Pancreas (tissue), 10 donors: ENCODE measurements at regions not wholly inside any gene's neighbourhood (a gene's known extent, or its start where the extent isn't known, plus 50 kb on each side); places are given as distances from the start of the nearest gene placed in this dataset.

Source experiments
- ATAC-seq, 4 donors: fragments of 200-7000 bp; cut with Tn5 transposase; one replicate each; pipeline versions ENCODE4 v1.8.0 to v1.9.1; 2020; ENCODE audit warnings: mild to moderate bottlenecking in 4 of 4, moderate library complexity in 4 of 4
- DNase-seq, 6 donors: peaks; one replicate each; pipeline ENCODE4 v3.0.0-alpha.2; 2020
- FAIRE-seq: peaks from 2 replicates; lab custom pipeline; 2012; peaks lifted over from hg19 to GRCh38; lab: Jason Lieb, UNC
- H3K27ac ChIP-seq, 4 donors: fragments of 200-600 bp; sonication (generic); 1 replicate in 3 of 4; 2 replicates in 1 of 4; pipeline versions ENCODE4 v1.5.0 to v1.8.0; 2020
- H3K27me3 ChIP-seq, 4 donors: fragments of 200-600 bp; one replicate each; pipeline ENCODE4 v1.8.0; 2021
- H3K36me3 ChIP-seq, 3 donors: fragments of 200-600 bp; sonication (generic) in 1 of 3; one replicate each; pipeline versions ENCODE4 v1.5.0 to v1.8.0; 2020 to 2021
- H3K4me1 ChIP-seq, 3 donors: fragments of 200-600 bp; one replicate each; pipeline ENCODE4 v1.8.0; 2021
- H3K4me3 ChIP-seq, 4 donors: fragments of 200-600 bp; sonication (generic) in 2 of 4; one replicate each; pipeline versions ENCODE4 v1.5.0 to v1.8.0; 2020 to 2021
- H3K9me3 ChIP-seq, 4 donors: fragments of 200-600 bp; one replicate each; pipeline ENCODE4 v1.8.0; 2021
- CTCF ChIP-seq, 4 donors: fragments of 200-600 bp; sonication (generic) in 3 of 4; IDR thresholded peaks; one replicate each; pipeline versions ENCODE4 v1.5.0 to v1.8.0; 2021; ENCODE audit warnings: antibody characterized with exemption in 4 of 4
- WGBS, 2 donors: extraction: QIAGEN DNeasy Blood & Tissue Kit; methylation state at CpG; one replicate each; pipeline ENCODE4 v1.1.7; 2013; 5-methylcytosine and 5-hydroxymethylcytosine counted together
- intact Hi-C, 3 donors: fragments of 100-400 bp; cut with DNase I; formaldehyde crosslinking; loops; one replicate each; pipeline versions ENCODE4 v1.11.1 to v1.14.2; 2022
- donor health status: healthy with polysubstance abuse.
- donor health status: DM: no; HTN: no; CAD: no; lungs with moderate emphysema.
- donor health status: DM: no; HTN: no; CAD: no.
- donor health status: control.
- donor health status: control.
- donor health status: Bipolar disorder and iron deficiency.
- donor health status: DM: yes; HTN: yes; CAD: no.
- donor health status: DM: no; HTN: no; CAD: no.
- donor health status: DM: no; HTN: no; CAD: no.
- donor health status: DM: yes; HTN: yes; CAD: no.

GRCh38 chr7:16035392-16035791, 348.9 kb upstream of the MEOX2 start:
- Histone ChIP-seq H3K27me3 (peaks cover 0 to 5% (median 0%) of the 10 kb centered on the region in 4 donors), H3K9me3 (no peaks in the 10 kb centered on the region), H3K4me3 (no peak overlapping the region), H3K36me3 (no peaks in the 10 kb centered on the region), H3K27ac (no peak overlapping the region), H3K4me1 (no peaks in the 10 kb centered on the region)
- no peak for ATAC-seq
- DNase-seq: no peak
- TF ChIP-seq CTCF (IDR thresholded peaks at IDR 0.05): no peak
- no peak for FAIRE-seq
- intact Hi-C loops: no loop called here
- 53 to 66% methylated on average over 1 of the region's 1 CpG for WGBS, 2 donors

GRCh38 chr7:16034866-16035265, 348.4 kb upstream of the MEOX2 start:
- FAIRE-seq (no peak), DNase-seq (no peak), ATAC-seq (no peak)
- H3K4me1 ChIP-seq: no peaks in the 10 kb centered on the region
- no peaks in the 10 kb centered on the region for H3K36me3 ChIP-seq
- WGBS, 2 donors: 94% methylated on average over 1 of the region's 1 CpG
- H3K27ac ChIP-seq: no peak overlapping the region
- TF ChIP-seq CTCF (IDR thresholded peaks at IDR 0.05): no peak
- H3K4me3 ChIP-seq: no peak overlapping the region
- peaks cover 0 to 5% (median 0%) of the 10 kb centered on the region in 4 donors for H3K27me3 ChIP-seq
- H3K9me3 ChIP-seq: no peaks in the 10 kb centered on the region
- intact Hi-C loops: no loop called here

- H3K27me3 ChIP-seq: peaks cover 0 to 5% (median 0%) of the 10 kb centered on the region in 4 donors
- TF ChIP-seq CTCF (IDR thresholded peaks at IDR 0.05): no peak
- FAIRE-seq: no peak
- DNase-seq: no peak
- H3K4me3 ChIP-seq: no peak overlapping the region
- no peaks in the 10 kb centered on the region for H3K4me1 ChIP-seq
- H3K27ac ChIP-seq: no peak overlapping the region
- H3K9me3 ChIP-seq: no peaks in the 10 kb centered on the region
- intact Hi-C loops: no loop called here
- WGBS, 2 donors: 79 to 84% methylated on average over 2 of the region's 2 CpGs
- ATAC-seq: no peak
- no peaks in the 10 kb centered on the region for H3K36me3 ChIP-seq
Observed at GRCh38 chr7:16034353-16034752, 347.9 kb upstream of the MEOX2 start.

GRCh38 chr7:16033233-16033632, 346.8 kb upstream of the MEOX2 start:
- Histone ChIP-seq H3K9me3 (no peaks in the 10 kb centered on the region), H3K36me3 (no peaks in the 10 kb centered on the region), H3K4me1 (no peaks in the 10 kb centered on the region), H3K27me3 (peaks cover 0 to 5% (median 0%) of the 10 kb centered on the region in 4 donors), H3K27ac (no peak overlapping the region), H3K4me3 (no peak overlapping the region)
- no peak for FAIRE-seq
- no peak for TF ChIP-seq CTCF (IDR thresholded peaks at IDR 0.05)
- ATAC-seq: no peak
- 67 to 71% methylated on average over 2 of the region's 2 CpGs for WGBS, 2 donors
- intact Hi-C loops: no loop called here
- DNase-seq: no peak

- no peak for TF ChIP-seq CTCF (IDR thresholded peaks at IDR 0.05)
- no peaks in the 10 kb centered on the region for H3K9me3 ChIP-seq
- no peaks in the 10 kb centered on the region for H3K4me1 ChIP-seq
- 63 to 69% methylated on average over 5 of the region's 5 CpGs for WGBS, 2 donors
- no peak overlapping the region for H3K4me3 ChIP-seq
- intact Hi-C loops: no loop called here
- no peak overlapping the region for H3K27ac ChIP-seq
- ATAC-seq: no peak
- no peaks in the 10 kb centered on the region for H3K36me3 ChIP-seq
- no peak for FAIRE-seq
- DNase-seq: no peak
- H3K27me3 ChIP-seq: peaks cover 0 to 5% (median 0%) of the 10 kb centered on the region in 4 donors
Observed at GRCh38 chr7:16028636-16029035, 342.2 kb upstream of the MEOX2 start.
